ENCODE measurements at regions not wholly inside any gene's neighbourhood (a gene's known extent, or its start where the extent isn't known, plus 50 kb on each side); places are given as distances from the start of the nearest gene placed in this dataset.
"Not testable (repeated sequence)": the region's sequence is repeated elsewhere in the genome, so short reads cannot be mapped to it uniquely, and the experiment has no call there.

DNA sequence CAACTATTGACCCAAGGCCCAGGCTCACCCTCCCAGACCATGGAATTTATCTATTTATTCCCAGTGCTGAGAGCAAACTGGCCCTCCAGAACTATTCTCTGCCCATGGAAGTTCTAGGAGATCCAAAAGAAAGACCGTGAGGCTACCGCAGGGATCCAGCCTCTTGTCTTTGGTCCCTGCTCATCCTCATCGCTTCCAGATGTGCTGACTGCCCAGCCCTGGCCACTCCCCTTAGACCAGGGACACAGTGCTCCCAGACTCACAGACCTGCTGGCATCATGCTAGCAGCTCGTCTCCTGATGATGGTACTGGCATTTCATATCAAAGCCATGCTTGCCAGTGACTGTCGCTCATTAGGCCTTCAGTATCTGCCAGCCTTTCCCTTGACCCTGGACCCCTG lies 405.7 kb upstream of the PPP2R3A start:
- no peak for DNase-seq

DNA sequence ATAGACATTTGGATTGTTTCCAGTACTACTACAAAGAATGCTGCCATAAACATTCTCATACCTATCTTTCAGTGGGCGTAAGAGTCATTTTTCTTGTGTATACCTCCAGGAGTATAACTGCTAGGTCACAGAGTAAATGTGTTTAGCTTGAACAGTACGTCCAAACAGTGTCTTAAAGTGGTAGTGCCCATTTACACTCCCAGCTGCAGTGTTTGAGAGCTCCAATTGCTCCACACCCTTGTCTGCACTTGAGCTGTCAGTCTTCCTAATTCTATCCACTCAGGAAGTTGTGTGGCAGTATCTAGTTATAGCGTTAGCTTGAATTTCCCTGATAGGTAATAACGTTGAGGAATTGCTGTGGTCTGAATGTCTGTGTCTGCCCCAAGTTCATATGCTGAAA lies 404.7 kb upstream of the PPP2R3A start:
- DNase-seq: no peak

DNA sequence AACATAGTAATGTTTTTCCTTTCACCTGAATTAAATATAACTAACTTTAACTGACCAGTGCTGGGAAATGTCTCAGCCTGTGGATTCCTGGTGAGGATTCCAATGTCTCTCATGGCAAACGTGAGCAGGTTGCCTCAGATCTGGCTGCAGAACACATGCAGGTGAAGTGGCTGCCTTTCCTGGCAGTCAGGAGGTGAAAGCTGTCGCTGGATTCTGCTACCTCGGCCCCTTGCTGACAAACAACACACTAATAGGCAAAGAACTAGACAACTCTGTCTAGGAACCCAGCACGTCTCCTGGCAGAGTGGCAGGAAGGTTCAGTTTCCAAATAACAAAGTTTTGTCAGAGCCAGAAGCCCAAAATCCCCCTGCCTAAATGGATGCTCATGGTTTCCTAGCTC lies 400.8 kb upstream of the PPP2R3A start:
- DNase-seq: no peak

DNA sequence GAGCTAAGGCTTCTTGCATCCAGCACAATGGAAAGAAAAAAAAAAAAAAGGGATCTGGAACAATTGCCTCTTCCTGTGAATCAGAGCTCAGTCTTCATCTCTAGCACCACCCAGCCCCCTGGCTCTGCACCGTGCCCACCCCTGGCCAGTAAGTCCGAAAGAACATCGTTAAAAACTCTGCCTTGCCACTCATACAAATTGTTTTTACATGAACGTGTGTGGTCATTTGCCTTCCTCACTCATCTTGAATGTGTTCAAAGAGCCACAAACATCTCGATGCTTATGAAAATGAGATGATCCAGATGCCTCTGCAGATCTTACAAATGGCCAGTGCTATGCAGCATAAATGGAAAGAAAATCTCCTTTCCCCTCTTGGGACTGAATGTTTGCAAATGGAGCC lies 400.0 kb upstream of the PPP2R3A start:
- no peak for DNase-seq

DNA sequence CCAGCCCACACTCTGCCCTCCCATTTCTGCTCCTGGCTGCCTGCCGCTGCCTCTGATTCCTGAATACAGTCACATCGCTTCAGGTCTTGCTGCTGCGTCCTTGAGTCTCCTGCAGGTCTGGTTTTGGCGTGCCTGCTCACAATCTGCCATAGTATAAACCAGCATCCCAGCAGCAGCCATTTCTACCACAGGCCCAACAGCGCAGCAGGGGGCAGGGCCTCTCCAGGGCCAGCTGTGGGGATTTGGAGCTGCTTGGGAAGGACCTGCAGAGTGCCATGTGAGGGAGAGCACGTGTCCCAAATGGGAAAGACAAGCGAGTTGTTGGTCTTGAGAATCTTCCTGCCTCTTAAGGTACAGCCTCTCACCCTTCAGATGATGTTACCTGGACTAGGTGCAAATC lies 398.3 kb upstream of the PPP2R3A start:
- DNase-seq: no peak

DNA sequence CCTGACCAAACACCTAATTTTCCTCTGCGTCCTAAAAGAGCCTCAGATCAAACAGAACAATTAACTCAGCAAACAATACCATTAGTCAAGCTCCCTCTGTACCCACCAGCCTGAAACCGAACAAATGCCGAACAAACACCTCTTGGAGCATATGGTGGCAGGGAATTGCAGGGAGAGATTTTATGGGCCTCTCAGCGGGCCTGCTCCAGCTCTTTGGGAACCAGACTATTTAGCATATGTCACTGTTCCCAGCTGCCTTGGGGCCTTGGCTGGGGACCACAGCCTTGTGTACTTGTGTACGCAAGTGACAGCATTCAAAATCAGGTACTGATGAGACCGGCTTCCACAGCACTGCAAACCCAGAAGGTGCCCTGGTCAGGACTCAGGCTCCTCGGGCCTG lies 388.8 kb upstream of the PPP2R3A start:
- no peak for DNase-seq

DNA sequence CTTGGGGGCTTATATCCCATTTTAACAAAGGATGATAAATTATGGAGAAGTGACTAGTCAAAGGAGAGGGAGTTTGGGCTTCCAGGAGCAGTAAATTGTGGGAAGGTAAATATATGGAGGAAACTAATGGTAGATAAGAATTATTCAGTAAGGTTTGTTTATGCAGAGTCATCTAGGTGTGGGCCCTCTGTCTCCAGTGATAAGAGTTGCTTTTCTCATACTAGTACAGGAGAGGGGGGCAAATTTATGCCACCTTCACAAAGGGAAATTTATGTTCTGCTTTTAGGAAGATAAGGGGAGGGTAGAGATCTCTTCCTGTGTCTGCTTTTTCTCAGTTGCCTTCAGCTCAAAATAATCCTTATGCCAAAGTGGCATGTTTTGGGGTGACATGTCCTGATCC lies 383.7 kb upstream of the PPP2R3A start:
- DNase-seq: no peak

DNA sequence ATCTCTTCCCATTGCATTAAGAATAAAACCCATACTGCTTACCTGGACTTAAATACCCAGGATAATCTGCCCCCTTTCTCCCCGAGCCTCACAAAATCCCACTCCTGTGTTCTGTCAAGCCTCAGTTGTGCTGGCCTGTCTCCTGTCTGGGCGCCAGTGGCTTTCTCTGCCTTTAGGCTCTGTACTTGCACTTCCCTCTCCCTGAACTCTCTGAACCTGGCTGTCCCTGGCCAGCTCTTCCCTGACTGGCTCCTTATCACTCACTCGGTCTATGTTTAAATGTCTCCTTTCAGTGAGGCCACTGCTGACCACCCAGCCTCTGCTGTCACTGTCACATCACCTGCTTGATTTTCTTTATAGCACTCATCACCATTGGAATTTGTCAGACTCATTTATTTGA lies 382.7 kb upstream of the PPP2R3A start:
- DNase-seq: no peak

DNA sequence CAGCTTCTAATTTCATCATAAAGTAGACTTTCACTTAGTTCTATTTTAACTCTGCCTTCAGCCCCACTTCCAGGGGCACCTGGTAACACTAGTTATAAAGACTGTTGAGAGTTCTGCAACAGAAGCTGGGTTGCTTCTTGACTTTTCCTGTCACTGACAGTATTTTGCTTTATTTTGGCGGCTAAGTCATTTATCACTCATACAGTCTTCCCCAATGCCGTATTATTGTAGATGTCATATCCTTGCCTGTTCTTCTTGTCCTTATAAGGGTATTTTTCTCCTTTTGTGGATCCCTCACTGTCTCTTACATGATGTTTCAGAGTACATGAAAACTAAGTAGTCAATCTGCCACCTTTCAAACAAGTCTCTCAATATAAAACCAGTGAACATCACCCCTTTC lies 369.0 kb upstream of the PPP2R3A start:
- no peak for DNase-seq

DNA sequence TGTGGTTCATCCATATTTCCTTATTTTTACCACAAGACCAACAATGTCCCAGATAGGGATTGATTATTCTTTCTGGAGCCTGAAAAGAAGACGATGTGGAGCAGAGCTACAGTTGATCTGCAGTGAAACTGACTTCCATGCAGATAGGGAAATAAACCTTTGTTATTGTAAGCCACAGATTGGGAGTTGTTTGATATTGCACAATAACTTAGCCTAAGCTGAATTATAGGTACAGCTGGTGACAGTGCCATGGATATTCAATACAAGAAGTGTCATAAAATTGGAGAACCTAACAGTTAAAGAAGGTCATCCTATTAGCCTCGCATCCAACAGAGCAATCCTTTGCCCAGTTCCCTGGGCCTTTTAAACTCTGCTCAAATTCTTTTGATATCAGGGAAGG lies 367.7 kb upstream of the PPP2R3A start:
- no peak for DNase-seq

DNA sequence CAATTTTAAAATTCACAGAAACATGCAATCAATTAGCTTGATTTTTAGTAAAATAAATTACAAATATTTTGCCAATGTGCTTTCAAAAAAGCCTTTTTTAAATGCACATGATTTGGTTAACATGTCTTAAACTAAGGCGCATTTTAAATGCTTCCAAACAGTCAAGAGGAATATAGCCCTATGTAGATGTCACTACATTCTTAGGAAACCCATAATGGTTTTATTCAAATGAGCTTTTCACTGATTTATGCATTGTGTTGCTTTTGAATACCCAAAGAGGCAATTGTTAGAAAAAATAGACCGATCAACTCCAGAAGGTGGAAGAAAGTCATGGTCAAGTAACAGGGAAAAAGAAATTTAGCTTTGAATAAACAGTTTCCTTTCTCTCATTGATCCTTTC lies 366.9 kb upstream of the PPP2R3A start:
- no peak for DNase-seq

DNA sequence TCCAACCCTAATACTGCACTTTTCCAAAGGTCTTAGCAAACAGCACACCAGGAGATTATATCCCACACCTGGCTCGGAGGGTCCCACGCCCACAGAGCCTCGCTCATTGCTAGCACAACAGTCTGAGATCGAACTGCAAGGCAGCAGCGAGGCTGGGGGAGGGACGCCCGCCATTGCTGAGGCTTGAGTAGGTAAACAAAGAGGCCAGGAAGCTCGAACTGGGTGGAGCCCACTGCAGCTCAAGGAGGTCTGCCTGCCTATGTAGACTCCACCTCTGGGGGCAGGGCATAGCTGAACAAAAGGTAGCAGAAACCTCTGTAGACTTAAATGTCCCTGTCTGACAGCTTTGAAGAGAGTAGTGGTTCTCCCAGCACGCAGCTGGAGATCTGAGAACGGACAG lies 361.0 kb upstream of the PPP2R3A start:
- DNase-seq: not testable (repeated sequence)

DNA sequence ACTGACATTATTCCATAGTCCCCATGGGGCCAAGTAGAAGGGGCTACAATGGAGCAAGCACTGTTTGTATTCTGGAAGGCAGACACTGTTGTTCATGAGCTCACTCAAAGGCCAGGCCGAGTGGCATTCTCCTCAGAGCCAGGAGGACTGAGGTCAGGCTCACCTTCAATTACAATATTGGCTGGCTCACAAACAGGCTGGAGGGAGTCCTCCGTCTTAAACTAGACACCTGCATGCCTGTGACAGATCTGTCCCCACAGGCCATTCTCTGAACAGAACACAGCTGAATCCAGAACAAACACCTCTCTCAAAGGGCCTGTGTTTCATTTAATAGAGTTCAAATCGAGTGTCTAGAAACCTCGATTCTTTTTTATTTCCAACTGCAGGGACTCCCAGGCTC lies 347.4 kb upstream of the PPP2R3A start:
- DNase-seq: no peak

DNA sequence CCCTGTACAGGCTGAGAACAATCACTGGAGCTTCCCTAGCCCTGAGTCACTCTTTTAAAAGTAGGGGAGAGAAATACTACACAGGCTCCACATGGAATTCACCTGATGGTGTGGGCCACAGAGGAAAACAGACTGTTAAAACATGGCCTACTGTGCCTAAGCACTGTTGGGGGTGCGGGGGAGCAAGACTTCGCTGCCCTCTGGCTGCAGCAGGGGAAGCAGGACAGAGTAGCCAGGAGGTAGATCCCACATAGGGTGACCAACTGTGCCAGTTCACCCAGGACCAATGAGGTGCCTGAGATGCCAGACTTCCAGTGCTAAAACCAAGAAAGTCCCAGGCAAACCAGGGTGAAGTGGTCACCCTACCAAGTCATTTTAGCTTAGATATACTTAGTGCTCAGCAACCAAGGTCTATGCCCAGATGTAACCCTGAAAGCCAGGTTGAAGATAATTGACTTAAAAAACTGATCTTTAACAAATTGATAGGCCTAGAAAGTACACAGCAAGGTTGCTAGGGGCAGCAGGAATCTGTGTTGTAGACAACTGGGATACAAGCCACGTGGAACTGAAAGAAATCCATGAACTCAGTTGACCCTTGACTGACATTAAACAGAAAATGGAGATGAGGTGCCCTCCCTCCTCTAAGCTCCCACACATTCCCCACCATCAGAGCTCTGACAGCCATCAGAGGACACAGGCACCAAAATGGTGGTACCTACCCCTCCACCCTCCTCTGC lies 344.2 kb upstream of the PPP2R3A start:
- DNase-seq: no peak

DNA sequence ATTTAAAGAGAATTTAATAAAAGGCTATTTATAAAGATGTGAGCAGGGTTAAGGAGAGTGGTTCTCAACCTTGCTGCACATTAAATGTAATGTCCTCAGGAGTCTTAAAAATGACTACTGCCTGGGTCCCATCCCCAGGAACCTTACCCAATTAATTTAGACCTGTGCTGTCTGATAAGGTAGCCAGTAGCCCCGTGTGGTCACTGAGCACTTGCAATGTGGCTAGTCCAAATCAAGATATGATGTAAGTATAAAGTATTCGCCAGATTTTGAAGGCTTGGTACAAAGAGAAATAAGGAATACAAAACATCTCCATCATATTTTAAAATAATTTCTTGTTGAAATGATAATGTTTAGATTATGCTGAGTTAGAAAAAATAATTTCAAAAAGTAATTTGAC lies 343.3 kb upstream of the PPP2R3A start:
- no peak for DNase-seq

DNA sequence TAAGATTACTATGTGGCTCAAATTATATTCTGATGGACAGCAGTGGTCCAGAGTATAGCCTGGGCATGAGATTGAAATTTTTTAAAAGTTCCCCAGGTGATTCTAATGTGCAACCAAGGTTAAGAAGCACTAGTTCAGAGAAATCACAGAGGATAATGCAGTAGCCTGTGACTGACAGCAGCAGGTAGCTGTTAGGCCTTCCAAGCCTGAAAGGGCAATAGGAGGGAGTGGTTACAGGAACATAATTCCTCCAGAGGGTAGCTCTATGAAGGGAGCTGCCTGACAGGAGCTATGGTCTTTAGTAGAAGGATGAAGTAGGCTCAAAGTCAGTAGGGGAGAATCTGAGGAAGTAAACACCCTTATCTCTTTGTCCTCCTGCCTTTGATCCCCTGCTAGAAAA lies 342.9 kb upstream of the PPP2R3A start:
- DNase-seq: no peak

DNA sequence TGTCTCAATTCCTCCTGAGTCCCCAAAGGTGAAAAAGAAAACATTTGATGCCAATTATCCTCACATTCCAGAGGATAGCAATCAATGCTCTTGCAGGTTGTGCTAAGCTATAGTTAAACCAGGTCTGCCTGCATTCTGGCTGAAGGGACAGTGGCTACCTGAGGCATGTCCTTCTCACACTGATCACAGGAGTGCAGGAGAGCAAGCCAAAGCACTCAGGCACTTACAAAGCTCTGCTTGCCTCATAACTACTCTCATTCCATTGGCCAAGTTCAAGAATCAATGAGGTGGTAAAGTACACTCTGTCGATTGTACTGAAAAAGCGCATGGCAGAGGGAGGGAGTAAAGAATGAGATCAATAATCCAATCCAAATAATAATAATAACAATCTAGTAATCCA lies 342.0 kb upstream of the PPP2R3A start:
- DNase-seq: no peak

DNA sequence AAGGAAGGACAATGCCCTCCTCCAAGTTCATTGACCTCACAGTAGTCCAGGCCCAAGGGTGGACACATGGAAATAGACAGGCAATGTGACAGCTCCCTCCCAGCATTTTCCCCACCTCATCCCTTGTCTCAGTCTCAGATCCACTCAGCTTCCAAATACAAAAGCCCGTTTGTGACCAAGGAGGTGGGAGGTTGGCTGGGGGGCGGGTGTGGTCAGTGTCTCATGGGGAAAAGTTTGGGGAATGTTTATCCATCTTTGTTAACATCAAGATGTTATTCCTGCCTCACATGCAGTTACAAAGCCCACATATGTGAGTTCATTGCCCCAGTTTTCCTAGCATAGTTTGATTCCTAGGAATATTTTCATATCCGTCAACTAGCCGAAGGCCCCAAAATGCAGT lies 338.5 kb upstream of the PPP2R3A start:
- DNase-seq: no peak

DNA sequence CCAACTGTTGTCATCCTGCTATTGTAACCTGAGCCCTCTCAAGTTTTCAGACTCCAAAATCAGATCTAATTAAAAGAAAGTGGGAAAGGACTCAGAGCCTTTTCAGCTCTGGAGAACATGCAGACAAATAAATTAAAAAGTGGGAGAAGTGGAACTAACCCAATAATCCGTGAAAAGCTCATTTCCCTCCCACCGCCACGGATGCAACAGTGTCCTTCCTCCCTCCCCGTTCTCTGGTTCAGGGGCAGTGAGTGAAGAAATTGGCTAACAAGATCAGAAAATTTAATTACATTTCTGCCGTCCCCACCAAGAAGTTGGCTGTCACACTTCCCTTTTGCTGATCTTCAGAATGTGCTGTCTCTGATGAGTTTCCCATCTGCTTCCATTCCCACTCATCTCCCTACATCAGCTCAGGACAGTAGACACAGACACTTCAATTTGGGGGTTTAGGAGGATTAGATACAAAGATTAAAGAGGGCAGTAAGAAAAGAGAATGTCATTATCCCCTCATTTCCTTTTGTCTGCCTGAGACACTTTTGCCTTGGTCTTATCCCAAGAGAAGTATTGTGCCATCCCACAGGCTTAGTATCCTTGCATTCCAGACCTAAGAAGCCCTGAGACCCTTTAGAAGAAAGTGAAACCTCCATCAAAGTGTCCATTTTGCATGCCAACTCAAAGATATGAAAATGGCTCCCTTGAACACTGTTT lies 335.7 kb upstream of the PPP2R3A start:
- DNase-seq: no peak

DNA sequence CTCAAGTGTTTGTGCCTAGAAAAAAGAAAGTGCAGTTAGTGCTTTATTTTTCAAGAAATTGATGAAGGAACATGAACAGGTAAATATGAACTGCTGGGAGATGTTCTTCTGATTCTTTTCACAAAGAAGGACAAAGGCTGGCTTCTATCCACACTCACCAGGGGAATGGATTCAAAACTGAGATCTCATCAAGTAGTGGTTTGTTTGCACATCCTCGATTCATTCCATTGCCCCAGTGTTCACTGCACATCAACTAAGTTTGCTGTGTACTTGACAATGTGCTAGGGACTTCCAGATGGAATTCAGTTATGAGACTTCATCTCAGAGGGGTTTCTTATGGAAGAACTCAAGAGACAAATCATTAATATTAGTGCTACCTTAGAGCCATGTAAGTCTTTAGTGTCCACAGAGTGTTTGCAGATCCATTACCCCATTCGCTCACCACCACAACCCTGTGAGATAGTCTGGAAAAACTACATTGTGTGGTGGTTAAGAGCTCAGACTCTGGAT lies 332.9 kb upstream of the PPP2R3A start:
- no peak for DNase-seq

DNA sequence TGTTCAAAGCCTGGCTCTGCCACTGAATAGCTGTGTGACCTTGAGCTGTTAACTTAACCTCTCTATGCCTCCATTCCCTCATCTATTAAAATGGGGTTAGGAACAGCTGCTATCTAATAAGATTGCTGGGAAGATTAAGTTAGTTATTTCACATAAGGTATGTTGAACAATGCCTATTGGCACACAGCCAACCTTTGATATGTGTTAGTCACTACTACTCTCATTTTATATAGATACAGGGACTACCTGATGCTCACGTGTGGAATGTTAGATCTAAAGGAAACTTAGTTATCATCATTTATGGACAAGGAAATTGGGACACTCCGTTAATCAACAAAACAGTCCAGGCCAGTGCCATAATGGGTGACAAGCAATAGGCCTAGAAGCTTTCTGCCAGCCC lies 332.4 kb upstream of the PPP2R3A start:
- no peak for DNase-seq

DNA sequence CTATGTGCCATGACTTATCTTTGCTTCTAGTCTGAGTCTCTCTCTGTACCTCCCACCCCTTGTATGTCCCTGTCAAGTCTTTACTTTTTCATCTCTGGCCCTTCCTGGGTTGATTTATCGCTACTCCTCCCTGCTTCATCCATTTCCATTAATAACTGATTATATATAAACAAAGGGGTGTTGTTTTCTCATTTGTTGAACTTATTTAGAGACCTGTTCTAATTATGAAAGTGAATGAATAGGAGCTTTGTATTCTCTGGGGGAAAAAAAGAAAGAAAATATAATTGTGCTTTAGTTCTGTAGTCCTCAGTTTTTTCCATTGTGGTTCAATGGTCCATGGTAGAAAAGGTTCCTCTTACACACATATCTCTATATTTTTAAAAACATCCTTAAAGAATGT lies 328.9 kb upstream of the PPP2R3A start:
- no peak for DNase-seq

DNA sequence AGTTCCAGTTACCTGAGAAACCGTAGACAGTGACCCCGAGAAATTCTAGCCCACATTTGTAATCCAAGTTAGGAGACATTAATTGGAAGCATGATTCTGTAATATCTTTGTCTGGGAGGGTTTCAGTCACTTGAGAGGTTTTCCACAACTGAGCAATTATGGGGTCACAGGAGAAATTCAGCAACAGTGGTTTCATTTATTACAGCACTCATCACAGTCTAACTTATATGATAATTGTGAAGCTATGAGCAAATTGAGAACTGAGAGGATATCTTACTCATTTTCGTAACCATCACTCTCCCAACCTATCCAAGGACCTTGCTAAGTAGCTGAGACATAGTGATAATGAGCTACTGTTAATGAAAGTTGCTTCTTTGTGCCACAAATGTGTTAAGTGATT lies 328.5 kb upstream of the PPP2R3A start:
- DNase-seq: no peak

DNA sequence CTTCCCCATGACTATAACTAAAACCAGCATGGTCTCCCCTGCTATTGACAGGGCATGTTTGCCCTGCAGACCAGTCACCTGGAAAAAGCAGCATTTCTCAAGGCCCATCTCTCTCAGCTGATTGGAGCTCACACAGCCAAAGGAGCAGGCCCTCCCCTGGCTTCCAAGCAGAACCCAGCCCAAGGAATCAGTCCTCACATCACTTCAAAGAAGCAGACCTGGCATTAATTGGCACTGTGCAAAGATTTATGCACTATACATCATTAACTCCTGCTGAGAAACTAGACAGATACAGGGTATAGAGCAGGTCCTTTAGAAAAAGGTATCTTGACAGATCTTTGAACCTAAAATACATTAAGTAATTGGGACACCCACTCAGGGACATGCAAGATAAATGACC lies 323.8 kb upstream of the PPP2R3A start:
- no peak for DNase-seq

DNA sequence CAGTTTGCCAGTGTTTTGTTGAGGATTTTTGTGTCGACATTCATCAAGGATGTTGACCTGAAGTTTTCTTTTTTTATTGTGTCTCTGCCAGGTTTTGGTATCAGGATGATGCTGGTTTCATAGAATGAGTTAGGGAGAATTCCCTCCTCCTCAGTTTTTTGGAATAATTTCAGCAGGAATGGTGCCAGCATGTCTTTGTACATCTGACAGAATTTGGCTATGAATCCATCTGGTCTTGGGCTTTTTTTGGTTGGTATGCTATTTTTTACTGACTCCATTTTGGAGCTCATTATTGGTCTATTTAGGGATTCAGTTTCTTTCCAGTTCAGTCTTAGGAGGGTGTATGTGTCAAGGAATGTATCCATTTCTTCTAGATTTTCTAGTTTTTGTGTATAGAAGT lies 320.0 kb upstream of the PPP2R3A start:
- DNase-seq: no peak
